Keratinocyte (primary cell): ENCODE measurements at regions not wholly inside any gene's neighbourhood (a gene's known extent, or its start where the extent isn't known, plus 50 kb on each side); places are given as distances from the start of the nearest gene placed in this dataset.

Source experiments
- DNase-seq: peaks from one replicate; pipeline ENCODE4 v3.0.0-alpha.2; 2011; ENCODE audit warnings: low read depth, missing footprints, low spot score
- FAIRE-seq: peaks from 2 replicates; lab custom pipeline; 2011; peaks lifted over from hg19 to GRCh38; lab: Jason Lieb, UNC
- H2AFZ ChIP-seq: 2 replicates; pipeline ENCODE4 v1.6.0; 2012; ENCODE audit warnings: low read length, control low read depth, inconsistent platforms; ENCODE audit not compliant: control insufficient read depth
- H3K27ac ChIP-seq: 2 replicates; pipeline ENCODE4 v1.5.1; 2011; ENCODE audit warnings: low read length; ENCODE audit not compliant: control insufficient read depth, insufficient read depth
- H3K27me3 ChIP-seq: 3 replicates; pipeline ENCODE4 v1.6.0; 2011; ENCODE audit warnings: low read length; ENCODE audit not compliant: control insufficient read depth, insufficient read depth; ENCODE audit errors: extremely low read depth
- H3K36me3 ChIP-seq, 2 experiments: 2 replicates in 1 of 2; 3 replicates in 1 of 2; pipeline ENCODE4 v1.5.1; 2011; ENCODE audit warnings: low read length in 2 of 2, mild to moderate bottlenecking in 1 of 2; ENCODE audit not compliant: control insufficient read depth in 2 of 2, insufficient read depth in 2 of 2; ENCODE audit errors: extremely low read depth in 1 of 2
- H3K4me1 ChIP-seq: 3 replicates; pipeline ENCODE4 v1.5.1; 2011; ENCODE audit warnings: low read length; ENCODE audit not compliant: control insufficient read depth, insufficient read depth; ENCODE audit errors: extremely low read depth
- H3K4me2 ChIP-seq: 3 replicates; pipeline ENCODE4 v1.6.0; 2011; ENCODE audit warnings: low read depth, low read length; ENCODE audit not compliant: control insufficient read depth, insufficient read depth; ENCODE audit errors: extremely low read depth
- H3K4me3 ChIP-seq, 3 experiments: fragments of 200-600 bp in 1 of 3; sonication (generic) in 1 of 3; 2 replicates in 2 of 3; 3 replicates in 1 of 3; pipeline ENCODE4 v1.5.1; 2011 to 2016; ENCODE audit warnings: low read length in 3 of 3, mild to moderate bottlenecking in 3 of 3, control low read depth in 2 of 3, inconsistent platforms in 1 of 3, low read depth in 1 of 3, mixed read lengths in 1 of 3, mixed run types in 1 of 3, moderate library complexity in 1 of 3; ENCODE audit not compliant: control insufficient read depth in 2 of 3, insufficient read depth in 2 of 3; ENCODE audit errors: extremely low read depth in 1 of 3
- H3K79me2 ChIP-seq: 2 replicates; pipeline ENCODE4 v1.6.0; 2012; ENCODE audit warnings: low read length; ENCODE audit not compliant: control insufficient read depth, insufficient read depth
- H3K9ac ChIP-seq: 3 replicates; pipeline ENCODE4 v1.6.0; 2011; ENCODE audit warnings: low read length; ENCODE audit not compliant: control insufficient read depth, insufficient read depth; ENCODE audit errors: extremely low read depth
- H3K9me1 ChIP-seq: 3 replicates; pipeline ENCODE4 v1.6.0; 2011; ENCODE audit warnings: low read length; ENCODE audit not compliant: control insufficient read depth, insufficient read depth; ENCODE audit errors: extremely low read depth
- H3K9me3 ChIP-seq: 2 replicates; pipeline ENCODE4 v1.5.1; 2012; ENCODE audit warnings: low read depth, low read length; ENCODE audit not compliant: control insufficient read depth
- H4K20me1 ChIP-seq: 3 replicates; pipeline ENCODE4 v1.6.0; 2011; ENCODE audit warnings: low read length; ENCODE audit not compliant: control insufficient read depth, insufficient read depth; ENCODE audit errors: extremely low read depth
- CTCF ChIP-seq, 3 experiments: IDR thresholded peaks in 1 of 3; conservative IDR thresholded peaks in 1 of 3; optimal IDR thresholded peaks in 1 of 3; 2 replicates in 2 of 3; 3 replicates in 1 of 3; pipeline versions ENCODE3 to v1.5.1; 2011; ENCODE audit warnings: low read length in 3 of 3, mild to moderate bottlenecking in 3 of 3, moderate library complexity in 2 of 3, control low read depth in 1 of 3, inconsistent platforms in 1 of 3; ENCODE audit not compliant: insufficient read depth in 2 of 3; ENCODE audit errors: extremely low read depth in 1 of 3
- EZH2 ChIP-seq: IDR thresholded peaks from one replicate; pipeline ENCODE4 v1.6.1; 2012; ENCODE audit warnings: inconsistent platforms, mild to moderate bottlenecking, low read length, moderate library complexity
- dilution Hi-C: fragments of 300-500 bp; cut with MboI; formaldehyde crosslinking; loops from one replicate; pipeline ENCODE4 v1.7.0; 2020; ENCODE audit warnings: low sequenced_read_pairs; ENCODE audit not compliant: extremely low pct_ligation_motif_present

GRCh38 chr7:84394219-84394618, 199.6 kb upstream of the SEMA3A start:
- dilution Hi-C loops: no loop called here
- Histone ChIP-seq H4K20me1 (no peaks in the 10 kb centered on the region), H3K27ac (no peak overlapping the region), H3K27me3 (no peaks in the 10 kb centered on the region), H3K9ac (no peak overlapping the region), H3K9me1 (no peaks in the 10 kb centered on the region), H3K9me3 (no peaks in the 10 kb centered on the region), H2AFZ (no peak overlapping the region), H3K36me3 (no peaks in the 10 kb centered on the region), H3K4me1 (no peaks in the 10 kb centered on the region), H3K4me2 (no peak overlapping the region), H3K4me3 (no peak overlapping the region), H3K79me2 (no peaks in the 10 kb centered on the region)
- TF ChIP-seq EZH2 (no peak), CTCF (optimal IDR thresholded peaks at IDR 0.05 in 1 of 3, IDR thresholded peaks at IDR 0.05 in 1 of 3, conservative IDR thresholded peaks at IDR 0.05 in 1 of 3; ENCODE audit: extremely low read depth in 1 of 3, insufficient read depth in 2 of 3, low read length in 3 of 3) (no peak)
- DNase-seq (no peak), FAIRE-seq (no peak)

- H3K4me3 ChIP-seq: no peak overlapping the region
- H3K27ac ChIP-seq: no peak overlapping the region
- TF ChIP-seq EZH2: no peak
- no peaks in the 10 kb centered on the region for H3K9me1 ChIP-seq
- no peaks in the 10 kb centered on the region for H3K36me3 ChIP-seq
- H3K4me2 ChIP-seq: no peak overlapping the region
- no peak overlapping the region for H2AFZ ChIP-seq
- H3K9me3 ChIP-seq: no peaks in the 10 kb centered on the region
- H3K9ac ChIP-seq: no peak overlapping the region
- dilution Hi-C loops: no loop called here
- H4K20me1 ChIP-seq: no peaks in the 10 kb centered on the region
- FAIRE-seq (no peak), DNase-seq (no peak)
- no peaks in the 10 kb centered on the region for H3K27me3 ChIP-seq
- H3K79me2 ChIP-seq: no peaks in the 10 kb centered on the region
- no peaks in the 10 kb centered on the region for H3K4me1 ChIP-seq
Measured at GRCh38 chr7:84393786-84394185, 199.2 kb upstream of the SEMA3A start.

GRCh38 chr7:84390845-84391244, 196.3 kb upstream of the SEMA3A start:
- Histone ChIP-seq H3K9ac (no peak overlapping the region), H2AFZ (no peak overlapping the region)

More at GRCh38 chr7:84390845-84391244, 196.3 kb upstream of the SEMA3A start:
- TF ChIP-seq EZH2 (no peak), CTCF (optimal IDR thresholded peaks at IDR 0.05 in 1 of 3, IDR thresholded peaks at IDR 0.05 in 1 of 3, conservative IDR thresholded peaks at IDR 0.05 in 1 of 3; ENCODE audit: extremely low read depth in 1 of 3, insufficient read depth in 2 of 3, low read length in 3 of 3) (no peak)
- no peak overlapping the region for H3K4me2 ChIP-seq
- no peaks in the 10 kb centered on the region for H3K4me1 ChIP-seq
- H3K27me3 ChIP-seq: no peaks in the 10 kb centered on the region
- no peaks in the 10 kb centered on the region for H3K79me2 ChIP-seq
- H3K4me3 ChIP-seq: no peak overlapping the region
- H3K36me3 ChIP-seq: no peaks in the 10 kb centered on the region
- H3K9me3 ChIP-seq: no peaks in the 10 kb centered on the region
- DNase-seq (no peak), FAIRE-seq (no peak)
- H4K20me1 ChIP-seq: no peaks in the 10 kb centered on the region
- dilution Hi-C loops: no loop called here
- H3K27ac ChIP-seq: no peak overlapping the region
- H3K9me1 ChIP-seq: no peaks in the 10 kb centered on the region
